HG02623 (cell line): ENCODE measurements at regions not wholly inside any gene's neighbourhood (a gene's known extent, or its start where the extent isn't known, plus 50 kb on each side); places are given as distances from the start of the nearest gene placed in this dataset.

Experiments
- ATAC-seq: cut with Tn5 transposase; IDR thresholded peaks from one replicate; pipeline ENCODE4 v1.9.1; 2021; ENCODE audit warnings: moderate library complexity; ENCODE audit not compliant: unreplicated experiment

DNA sequence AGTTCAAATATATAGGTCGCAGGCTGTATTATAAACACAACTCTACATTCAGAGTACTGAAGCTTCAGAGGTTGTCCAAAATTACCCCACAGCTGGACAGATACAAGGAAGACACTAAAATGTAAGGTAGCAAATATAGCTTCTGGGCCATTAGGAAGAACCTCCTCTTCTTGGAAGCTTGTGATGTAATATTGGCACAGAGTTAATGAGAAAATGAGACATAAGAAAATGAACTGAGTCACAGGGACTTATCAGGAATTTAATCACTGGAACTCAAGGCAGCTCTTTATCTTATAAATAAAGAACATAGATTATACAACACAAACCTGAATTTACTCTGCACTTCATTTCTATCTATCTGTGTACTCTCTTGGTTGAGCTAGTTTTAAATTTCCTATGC lies 344.7 kb downstream of the PCDH10 start:
- no peak for ATAC-seq

DNA sequence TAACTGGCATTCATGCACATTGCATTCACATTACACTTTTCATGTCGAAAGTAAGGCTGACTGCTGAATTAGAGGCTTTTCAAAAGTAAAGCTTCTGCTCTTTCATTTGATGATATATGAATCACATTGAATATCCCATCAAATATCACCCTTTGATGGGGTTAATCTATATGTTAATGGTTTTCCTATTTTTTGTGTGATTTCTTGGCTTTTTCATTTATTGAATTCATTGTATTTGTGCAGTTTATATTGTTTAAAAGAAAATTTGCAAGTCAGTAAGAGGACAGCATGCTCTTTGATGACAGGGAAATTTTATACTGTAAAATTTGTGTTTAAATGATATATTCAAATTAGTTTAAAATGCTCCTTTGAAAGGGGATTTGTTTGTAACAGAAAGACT lies 344.1 kb downstream of the PCDH10 start:
- no peak for ATAC-seq

DNA sequence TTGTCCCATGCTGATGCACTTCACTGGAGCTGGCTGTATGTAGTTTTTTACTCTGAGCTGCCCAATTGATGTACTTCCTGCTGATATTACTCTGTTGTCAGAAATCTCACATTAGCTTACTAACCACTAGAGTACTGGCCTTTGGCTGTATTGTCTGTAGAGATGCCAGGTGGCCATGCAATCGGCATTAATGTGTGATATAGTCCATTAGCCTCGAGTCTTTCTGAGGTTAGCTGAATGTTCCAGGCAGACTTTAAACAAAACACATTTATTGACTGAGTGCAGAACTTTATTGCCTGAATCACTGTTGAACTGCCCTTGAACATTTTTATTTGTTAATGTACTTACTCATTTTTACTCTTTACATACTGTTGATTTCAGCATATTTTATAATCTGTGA lies 335.2 kb downstream of the PCDH10 start:
- ATAC-seq, result no peak

DNA sequence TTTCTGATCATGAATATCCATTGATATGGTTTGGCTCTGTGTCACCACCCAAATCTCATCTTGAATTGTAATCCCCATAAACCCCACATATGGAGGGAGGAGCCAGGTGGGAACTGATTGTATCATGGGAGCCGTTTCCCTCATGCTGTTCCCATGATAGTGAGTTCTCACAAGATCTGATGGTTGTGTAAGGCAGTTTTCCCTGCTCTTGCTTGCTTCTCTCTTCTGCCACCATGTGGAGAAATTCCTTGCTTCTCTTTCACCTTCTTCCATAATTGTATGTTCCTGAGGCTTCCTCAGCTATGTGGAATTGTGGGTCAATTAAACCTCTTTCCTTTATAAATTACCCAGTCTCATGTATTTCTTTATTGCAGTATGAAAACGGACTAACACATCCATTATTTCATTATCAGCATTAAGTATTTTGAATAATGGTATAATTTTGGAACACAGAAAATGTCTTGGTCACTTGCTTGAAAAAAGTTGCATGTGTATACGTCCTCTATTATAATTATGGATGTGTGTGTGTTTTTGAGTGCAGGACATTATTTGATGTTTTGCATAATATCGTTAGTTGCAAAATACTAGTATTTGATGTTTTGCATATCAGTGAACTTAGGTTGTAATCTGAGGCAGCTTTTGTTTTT lies 334.6 kb downstream of the PCDH10 start:
- no peak for ATAC-seq

DNA sequence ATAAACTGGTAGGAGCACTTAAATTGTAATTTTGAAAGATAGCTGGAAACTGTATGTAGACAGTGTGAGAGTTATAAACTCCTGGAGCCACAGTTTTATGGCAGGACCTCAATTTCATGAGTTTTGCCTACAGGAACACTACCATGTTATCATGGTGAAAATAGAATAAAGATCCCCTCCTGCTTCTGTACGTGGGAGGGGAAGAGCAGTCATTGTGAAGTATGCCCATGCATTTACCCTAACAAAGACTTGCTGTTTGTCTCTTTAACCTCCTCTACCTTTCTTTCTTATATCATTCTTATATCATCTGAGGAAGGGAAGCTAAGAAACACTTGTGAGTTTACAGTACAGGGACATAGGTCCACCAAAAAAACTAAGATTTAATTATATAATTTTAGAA lies 327.0 kb downstream of the PCDH10 start:
- no peak for ATAC-seq

DNA sequence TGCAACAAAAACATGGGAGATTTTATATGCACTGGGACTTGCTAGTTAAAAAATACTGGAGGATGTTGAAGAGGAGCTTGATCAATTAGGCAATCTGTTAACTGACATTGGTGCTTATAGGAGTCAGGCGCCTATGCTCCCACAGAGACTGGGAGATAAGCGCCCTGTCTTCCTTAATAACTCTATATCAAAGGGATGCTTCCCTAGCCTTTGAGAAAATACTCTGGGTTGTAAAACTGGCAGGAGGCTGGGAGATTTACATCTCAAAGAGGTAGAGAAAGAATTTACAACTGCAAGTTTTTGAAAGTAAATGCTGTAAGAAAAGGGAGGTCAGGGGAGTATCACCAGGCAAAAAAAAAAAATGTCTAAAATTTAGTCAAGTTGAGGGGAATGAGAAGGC lies 325.4 kb downstream of the PCDH10 start:
- no peak for ATAC-seq

DNA sequence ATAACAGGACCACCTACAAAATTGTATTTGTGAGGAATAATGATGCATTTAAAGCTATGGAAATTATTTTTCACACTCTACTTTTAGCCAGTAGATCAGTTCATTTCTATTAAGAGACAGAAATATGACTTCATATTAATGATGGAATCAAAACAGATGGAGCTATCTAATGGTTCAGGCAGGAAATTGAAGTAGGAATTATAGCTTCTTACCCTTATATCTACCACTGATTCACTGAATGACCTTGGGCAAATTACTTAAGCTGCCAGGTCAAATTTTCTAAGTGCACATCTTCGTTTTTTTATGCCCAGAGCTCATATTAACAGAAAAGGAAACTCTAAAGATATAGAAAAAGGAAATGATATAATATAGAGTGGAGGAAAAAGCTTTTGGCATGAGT lies 323.1 kb downstream of the PCDH10 start:
- no peak for ATAC-seq

DNA sequence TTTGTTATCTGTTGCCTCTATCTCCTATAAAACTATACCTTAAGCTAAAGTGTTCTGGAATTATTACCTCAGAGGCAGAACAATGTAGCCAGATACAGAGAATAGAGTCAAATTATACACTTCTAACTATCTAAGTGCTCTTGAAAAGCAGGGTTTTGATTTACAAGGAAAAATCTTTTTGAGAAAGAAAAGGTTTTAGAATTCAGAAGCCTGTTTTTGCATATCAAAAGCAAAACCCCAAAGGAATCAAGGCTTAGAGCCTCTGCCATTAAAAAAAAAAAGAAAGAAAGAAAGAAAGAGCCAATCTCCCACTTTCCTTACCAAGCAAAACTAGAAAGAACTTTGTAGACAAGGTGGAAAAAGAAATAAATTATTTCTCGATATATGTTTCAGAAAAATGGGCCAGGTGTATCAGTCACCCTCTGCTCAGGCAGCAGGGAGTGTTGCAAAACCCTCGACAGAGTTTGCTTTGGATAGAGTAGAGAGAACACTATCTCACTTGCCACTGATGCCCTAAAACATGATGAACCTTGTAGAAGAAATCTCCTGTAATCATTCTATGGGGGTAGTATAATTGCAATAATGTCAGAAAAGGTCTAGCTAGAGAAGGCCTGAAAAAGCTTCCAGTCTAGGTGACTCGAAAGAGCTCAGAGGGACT lies 318.3 kb downstream of the PCDH10 start:
- ATAC-seq, result no peak

DNA sequence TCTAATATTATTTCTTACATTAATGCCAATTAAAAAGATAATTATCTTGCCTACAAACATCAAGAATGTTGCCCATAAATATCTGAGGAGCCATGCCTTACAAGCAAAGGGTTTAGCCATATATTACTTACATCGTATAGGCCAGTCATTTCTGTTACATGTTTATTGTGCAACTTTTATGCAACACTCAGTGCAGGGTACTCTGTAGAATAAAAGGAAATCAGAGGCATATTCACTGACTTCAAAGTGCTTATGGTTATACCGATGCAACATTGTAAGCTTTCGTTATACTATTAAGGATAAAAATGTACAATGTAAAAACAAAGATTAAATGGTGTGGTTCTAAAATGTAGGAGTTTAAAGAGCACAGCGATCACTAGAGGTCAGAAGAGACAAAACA lies 315.9 kb downstream of the PCDH10 start:
- ATAC-seq, result no peak

DNA sequence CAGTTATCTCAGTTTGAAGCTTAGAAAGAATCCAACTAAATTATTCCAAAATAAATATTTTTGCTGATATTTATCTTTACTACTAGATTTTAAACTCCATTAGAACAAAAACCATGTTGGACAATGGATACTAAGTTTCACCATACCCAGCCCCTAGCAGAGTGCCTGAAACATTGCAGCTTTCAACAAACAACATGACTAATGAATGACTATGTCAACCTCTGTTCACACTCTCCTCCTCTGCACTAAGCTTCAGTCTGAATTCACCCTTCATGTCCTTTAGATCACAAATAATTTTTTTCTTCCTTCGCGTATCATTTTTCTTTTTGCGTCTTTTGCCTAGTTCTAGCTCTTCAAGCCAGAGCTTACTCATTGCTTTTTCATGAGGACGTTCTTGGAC lies 315.2 kb downstream of the PCDH10 start:
- no peak for ATAC-seq

DNA sequence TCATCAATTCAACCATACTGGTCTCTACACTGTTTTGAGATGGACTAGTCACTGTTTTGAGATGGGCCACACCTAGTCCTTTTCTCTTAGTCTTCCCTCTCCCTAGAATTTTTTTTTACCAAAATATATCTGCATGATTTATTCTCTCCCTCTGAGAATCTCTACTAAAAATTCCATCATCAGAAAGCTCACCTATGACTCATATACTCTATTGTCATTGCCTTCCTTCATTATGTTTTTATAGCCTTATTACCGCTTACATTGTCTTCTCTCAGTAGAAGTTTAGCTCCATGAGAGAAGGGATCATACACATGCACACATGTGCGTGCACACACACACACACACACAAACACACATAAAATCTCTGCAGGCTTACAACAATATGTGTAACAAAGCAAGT lies 303.6 kb downstream of the PCDH10 start:
- no peak for ATAC-seq

DNA sequence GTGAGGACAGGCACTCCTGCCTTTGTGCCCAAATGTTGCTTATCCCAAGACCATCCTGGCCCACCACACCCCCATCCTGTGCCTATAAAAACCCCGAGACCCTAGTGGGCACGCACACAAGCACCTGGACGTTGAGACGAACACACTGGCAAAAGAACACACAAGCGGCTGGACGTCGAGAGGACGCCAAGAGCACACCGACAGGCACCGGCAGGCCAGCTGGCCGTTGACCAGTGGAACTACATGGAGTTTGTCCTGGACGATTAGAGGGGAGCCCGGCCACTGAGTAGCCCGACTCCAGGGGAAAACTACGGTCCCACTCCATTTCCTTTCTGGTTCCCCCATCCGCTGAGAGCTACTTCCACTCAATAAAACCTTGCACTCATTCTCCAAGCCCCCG lies 301.7 kb downstream of the PCDH10 start:
- ATAC-seq, result no peak

DNA sequence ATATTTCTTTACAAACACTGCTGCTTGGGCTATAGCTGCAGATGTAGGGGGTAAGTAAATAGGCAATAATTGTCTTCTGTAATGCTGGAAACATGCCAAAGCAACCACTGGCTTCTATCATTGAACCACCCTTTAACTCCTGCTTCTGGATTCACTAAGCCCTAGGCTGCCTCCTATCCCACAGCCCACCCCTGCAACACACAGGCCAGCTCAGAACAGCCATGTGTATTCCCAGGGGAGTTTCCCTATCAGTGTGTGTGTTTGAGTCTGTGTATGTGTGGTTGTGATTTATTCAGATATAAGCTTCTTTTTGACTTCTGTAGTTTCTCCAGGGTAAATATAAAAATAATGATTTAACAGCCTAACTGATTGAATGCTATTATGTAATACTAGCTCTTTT lies 291.3 kb downstream of the PCDH10 start:
- ATAC-seq, result no peak

DNA sequence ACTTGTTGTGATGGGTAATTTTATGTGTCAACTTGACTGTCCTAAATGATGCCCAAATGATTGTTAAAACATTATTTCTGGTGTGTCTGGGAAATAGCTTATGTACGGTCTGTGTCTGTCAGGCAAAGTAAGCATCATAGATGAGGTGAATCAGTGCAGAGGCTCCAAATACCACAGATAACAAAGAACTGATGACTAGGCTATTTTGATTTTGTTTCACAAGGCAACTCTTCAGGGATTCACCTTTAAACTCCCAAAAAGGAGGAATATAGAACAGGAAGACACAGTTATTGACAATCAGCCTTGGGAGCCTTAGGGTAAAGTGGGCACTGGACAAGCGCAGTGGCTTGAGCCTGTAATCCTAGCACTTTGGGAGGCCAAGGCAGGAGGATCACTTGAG lies 290.7 kb downstream of the PCDH10 start:
- no peak for ATAC-seq

DNA sequence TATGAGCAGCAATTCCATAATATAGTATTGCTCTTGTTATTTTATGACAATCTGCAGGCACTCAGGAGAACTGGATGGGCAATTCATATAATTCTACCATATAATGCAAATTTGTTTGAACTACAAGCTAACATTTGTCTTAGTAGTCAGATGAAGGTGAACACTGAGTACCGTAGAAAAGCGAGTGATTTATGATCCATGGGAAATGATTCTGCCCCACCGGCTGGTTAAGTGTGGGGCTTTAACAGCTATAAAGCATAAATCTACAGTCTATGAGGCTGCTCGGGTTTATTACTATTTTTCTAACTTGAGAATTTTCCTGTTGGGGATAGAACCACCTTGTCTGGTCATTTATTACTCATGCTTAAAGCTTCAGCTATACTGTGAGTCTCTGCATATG lies 275.5 kb downstream of the PCDH10 start:
- ATAC-seq, result no peak

DNA sequence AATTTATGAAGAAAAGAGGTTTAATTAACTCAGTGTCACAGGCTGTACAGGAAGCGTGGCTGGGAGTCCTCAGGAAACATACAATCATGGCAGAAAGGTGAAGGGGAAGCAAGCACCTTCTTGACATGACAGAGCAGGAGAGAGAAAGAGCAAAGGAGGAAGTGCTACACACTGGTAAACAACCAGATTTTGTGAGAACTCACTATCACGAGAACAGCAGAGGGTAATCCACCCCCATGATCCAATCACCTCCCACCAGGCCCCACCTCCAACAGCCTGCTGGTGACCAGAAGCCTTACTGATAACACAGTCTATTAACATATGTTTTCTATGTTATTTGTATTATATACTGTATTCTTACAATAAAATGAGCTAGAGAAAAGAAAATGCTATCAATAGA lies 254.8 kb downstream of the PCDH10 start:
- ATAC-seq, result no peak

DNA sequence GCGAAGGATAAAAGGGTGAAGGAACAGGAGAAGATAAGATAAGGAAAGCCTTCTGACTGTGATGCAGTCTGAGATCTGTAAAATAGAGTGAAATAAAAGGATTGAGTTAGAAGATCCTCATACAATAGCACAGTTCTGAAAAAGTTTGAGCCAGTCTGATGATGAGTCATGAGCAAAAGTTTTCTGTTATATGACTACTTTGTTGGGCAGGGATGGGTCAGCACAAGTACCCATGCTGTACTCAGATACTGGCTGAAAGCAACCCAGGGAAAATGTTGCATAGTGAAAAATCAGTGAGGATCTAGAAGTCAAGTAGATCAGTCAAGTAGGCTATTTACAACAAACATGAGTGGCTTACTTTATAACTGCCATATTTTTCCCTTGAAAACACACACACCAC lies 253.5 kb downstream of the PCDH10 start:
- ATAC-seq, result no peak

DNA sequence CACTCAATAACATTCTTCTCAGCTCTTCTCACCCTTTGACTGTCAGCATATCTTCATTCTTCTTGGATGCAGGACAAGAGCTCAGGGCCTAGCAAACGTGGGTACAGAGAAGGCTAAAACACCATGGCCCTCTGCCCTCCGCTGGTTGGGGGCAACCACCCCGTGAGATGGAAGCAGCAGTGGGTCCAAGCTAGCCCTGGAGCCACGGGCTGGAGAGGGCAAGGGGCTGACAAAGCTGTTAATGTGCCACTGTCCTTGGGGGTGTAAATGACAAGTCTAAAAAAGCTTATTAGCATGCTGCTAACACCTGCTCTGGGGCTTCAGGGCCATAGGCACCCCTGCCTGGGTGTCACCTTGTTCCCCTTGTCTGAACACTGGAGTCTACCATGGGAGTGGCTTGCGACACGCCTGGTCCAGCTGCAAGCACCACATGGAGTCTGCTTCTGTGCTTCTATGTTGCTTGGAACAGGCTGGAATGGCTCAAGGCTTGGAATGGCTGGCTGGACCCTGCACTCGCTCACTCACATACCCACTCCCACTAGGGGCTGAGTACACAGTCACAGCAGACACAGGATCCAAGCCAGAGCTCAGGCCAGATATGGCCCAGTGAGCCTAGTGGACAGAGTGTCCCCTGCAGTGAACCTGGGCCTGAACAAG lies 246.0 kb downstream of the PCDH10 start:
- no peak for ATAC-seq

DNA sequence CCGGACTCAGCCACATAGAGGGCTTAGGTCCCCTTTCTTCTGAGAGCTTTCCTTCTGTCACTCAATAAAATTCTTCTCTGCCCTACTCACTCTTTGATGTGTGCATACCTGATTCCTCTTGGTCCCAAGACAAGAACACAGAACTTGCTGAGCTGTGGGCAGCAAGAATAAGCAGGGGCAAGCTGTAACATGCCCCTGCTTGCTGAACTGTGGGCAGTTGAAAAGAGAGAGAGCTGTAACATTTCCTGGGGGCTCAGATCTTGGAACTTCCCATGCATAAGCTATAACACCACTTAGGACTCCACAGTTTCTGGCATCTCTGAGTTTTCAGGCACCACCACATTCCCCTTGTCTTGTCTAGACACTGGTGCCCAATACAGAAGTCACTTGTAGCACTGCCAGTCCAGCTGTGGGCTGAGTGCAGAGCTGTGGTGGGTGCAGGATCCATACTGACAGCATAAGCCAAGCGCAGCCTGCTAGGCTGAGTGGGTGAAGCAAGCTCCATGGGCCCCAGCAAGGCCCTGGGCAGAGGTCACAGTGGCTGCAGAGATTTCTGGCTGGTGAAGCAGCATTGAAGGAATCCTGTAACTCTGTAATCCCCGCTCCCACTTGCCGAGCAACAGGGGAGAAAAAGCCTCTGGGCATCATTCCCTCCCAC lies 241.2 kb downstream of the PCDH10 start:
- ATAC-seq, result no peak

DNA sequence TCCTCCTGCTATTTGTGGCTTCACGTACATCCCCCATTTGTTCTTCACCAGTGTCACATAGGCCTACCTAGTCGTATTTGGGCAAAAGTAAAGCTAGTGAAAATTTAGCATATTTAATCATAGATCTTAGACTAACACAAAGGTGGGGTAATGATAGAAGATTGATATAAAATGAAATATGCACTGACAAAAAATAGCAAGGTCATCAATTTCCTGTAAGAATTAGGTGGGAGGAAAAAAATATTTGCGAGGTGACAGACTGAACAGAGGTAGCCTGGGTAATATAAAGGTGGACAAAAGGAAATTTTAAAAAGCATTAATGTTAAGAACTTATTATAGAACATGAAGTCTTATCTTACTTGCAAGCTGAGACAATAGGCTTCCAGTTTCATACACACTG lies 239.9 kb downstream of the PCDH10 start:
- ATAC-seq, result no peak

DNA sequence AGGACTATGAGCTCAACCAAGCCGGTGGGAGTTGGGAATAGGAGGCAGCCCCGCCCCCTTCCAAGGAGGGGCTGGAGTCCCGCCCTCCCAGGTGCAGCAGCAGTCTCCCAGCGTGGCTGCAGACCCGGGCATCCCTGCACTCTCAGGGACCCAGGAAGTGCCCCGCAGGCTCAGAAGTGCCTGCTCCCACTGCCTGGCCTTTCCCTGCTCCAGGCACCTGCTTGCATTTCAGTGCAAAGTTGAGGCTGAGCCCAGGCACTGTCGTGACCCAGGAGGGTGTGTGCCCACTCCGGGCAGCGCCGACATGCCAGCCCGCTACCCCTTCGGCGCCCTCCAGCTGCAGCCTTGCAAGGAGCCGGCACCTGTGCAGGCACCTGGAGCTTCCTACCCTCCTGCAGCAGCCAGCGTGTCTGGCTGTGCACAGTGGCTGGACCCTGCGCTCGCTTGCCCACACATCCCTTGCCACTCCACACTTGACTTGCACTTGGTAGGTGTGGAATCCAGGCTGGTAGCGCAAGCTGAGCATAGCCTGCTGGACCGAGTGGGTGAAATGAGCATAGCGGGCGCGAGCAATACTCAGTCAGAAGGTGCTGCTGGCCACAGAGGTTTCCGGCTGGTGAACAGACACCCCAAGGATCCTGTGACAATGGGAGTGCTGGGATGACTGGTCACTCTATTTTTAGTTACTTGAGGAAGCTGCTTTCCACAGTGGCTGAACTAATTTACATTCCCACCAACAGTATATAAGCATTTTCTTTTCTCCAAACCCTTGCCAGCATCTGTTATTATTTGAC lies 236.3 kb downstream of the PCDH10 start:
- ATAC-seq, result no peak
